ENCODE measurements at regions not wholly inside any gene's neighbourhood (a gene's known extent, or its start where the extent isn't known, plus 50 kb on each side); places are given as distances from the start of the nearest gene placed in this dataset.

DNA sequence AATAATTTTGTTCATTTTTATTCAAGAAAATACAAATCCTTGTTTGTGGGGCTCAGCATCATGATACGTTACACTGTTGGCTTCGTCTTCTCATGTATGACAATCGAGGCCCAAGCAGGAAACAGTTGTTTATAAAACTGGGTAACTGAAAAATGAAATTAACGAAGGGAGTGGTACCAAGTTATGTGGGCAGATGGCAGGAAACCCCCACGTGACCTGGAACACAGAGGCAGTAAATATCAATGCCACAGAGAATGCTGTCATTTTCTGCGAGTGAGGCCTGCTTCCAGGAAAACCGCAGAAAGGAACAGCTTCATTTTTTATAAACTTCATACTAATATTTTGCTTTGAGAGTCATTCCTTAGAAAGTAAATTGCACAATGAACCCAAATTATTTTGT, 201.0 kb upstream of the ADARB2 start:
- peaks cover 6 to 71% (median 52%) of the 10 kb centered on the region in 7 donors for H3K4me1 Mint-ChIP-seq
- H3K4me1 ChIP-seq (ENCODE audit: control insufficient read depth in 2 of 2, insufficient read depth in 2 of 2, low read length in 2 of 2): peaks cover 0 to 25% of the 10 kb centered on the region in 2 donors
- peak overlapping the region; percentile 95 to 100 (median 97) for H3K27ac Mint-ChIP-seq
- DNase-seq (peak in 8 of 9 donors; percentile 55 to 87 (median 80)), ATAC-seq (peak; percentile 77)
- peaks cover 0 to 3% (median 0%) of the 10 kb centered on the region in 5 donors for H3K27me3 Mint-ChIP-seq
- CTCF ChIA-PET: no interaction called here
- H3K9me3 ChIP-seq (ENCODE audit: control insufficient read depth in 2 of 3, low read length in 3 of 3): peaks cover 0 to 4% (median 0%) of the 10 kb centered on the region in 3 experiments
- no peaks in the 10 kb centered on the region for H3K27me3 ChIP-seq (ENCODE audit: control insufficient read depth in 2 of 2, insufficient read depth in 2 of 2, low read length in 2 of 2)
- H3K4me3 ChIP-seq (ENCODE audit: low read length): peak overlapping the region; percentile 32
- peak overlapping the region; percentile 79 for H3K27ac ChIP-seq (ENCODE audit: low read depth, low read length)
- H3K36me3 Mint-ChIP-seq: peaks cover 0 to 4% (median 2%) of the 10 kb centered on the region in 5 donors
- peak overlapping the region; percentile 54 to 89 (median 78) for H3K4me3 Mint-ChIP-seq
- POLR2A ChIA-PET: interaction anchor here (1.0 kb wide), 1 partner anchor 12 kb away, joined by 5 read pairs; no protein-coding TSS in a partner anchor
- no peaks in the 10 kb centered on the region for H3K36me3 ChIP-seq (ENCODE audit: control insufficient read depth in 2 of 3, insufficient read depth in 3 of 3, low read length in 3 of 3)
- H3K9me3 Mint-ChIP-seq: peaks cover 0 to 6% (median 3%) of the 10 kb centered on the region in 11 donors
- intact Hi-C loops (cut with micrococcal nuclease): no loop called here

GRCh38 chr10:1935912-1936311, 198.6 kb upstream of the ADARB2 start:
- Histone ChIP-seq H3K27ac (ENCODE audit: low read depth, low read length) (no peak overlapping the region), H3K36me3 (ENCODE audit: control insufficient read depth in 2 of 3, insufficient read depth in 3 of 3, low read length in 3 of 3) (no peaks in the 10 kb centered on the region), H3K4me1 (ENCODE audit: control insufficient read depth in 2 of 2, insufficient read depth in 2 of 2, low read length in 2 of 2) (peaks cover 0 to 25% of the 10 kb centered on the region in 2 donors), H3K27me3 (ENCODE audit: control insufficient read depth in 2 of 2, insufficient read depth in 2 of 2, low read length in 2 of 2) (no peaks in the 10 kb centered on the region), H3K4me3 (ENCODE audit: low read length) (no peak overlapping the region), H3K9me3 (ENCODE audit: control insufficient read depth in 2 of 3, low read length in 3 of 3) (peaks cover 0 to 4% (median 0%) of the 10 kb centered on the region in 3 experiments)
- Mint-ChIP-seq H3K4me3 (no peak overlapping the region), H3K36me3 (peaks cover 0 to 4% (median 2%) of the 10 kb centered on the region in 5 donors), H3K9me3 (peaks cover 0 to 4% (median 3%) of the 10 kb centered on the region in 11 donors), H3K27me3 (peaks cover 0 to 3% (median 0%) of the 10 kb centered on the region in 5 donors), H3K27ac (peak overlapping the region in 7 of 9 donors; percentile 41 to 95 (median 63)), H3K4me1 (peaks cover 12 to 70% (median 55%) of the 10 kb centered on the region in 7 donors)
- POLR2A ChIA-PET: no interaction called here
- CTCF ChIA-PET: interaction anchor here (0.9 kb wide), 1 partner anchor 12 kb away, joined by 3 read pairs; no protein-coding TSS in a partner anchor
- intact Hi-C loops (cut with micrococcal nuclease): no loop called here
- DNase-seq (no peak), ATAC-seq (no peak)

DNA sequence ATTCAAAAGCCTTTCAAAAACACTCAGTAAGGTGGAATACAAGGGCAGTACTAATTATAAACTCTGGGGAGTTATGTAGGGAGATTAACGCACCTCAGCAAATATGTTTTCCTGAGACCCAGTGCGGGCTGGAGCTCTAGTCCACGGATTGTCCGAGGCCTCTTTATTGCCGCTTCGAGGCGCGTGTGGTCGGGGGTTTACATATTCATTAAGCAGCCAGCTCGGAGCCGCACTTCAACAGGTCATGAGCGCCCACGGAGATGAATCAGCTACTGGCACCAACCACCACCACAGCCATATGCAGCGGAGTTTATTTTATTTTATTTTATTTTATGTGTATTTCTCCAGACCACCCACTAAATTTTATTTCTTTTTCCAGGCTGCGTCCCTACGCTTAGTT, 195.9 kb upstream of the ADARB2 start:
- DNase-seq (no peak), ATAC-seq (no peak)
- Histone ChIP-seq H3K27me3 (ENCODE audit: control insufficient read depth in 2 of 2, insufficient read depth in 2 of 2, low read length in 2 of 2) (no peaks in the 10 kb centered on the region), H3K4me3 (ENCODE audit: low read length) (no peak overlapping the region), H3K27ac (ENCODE audit: low read depth, low read length) (no peak overlapping the region), H3K4me1 (ENCODE audit: control insufficient read depth in 2 of 2, insufficient read depth in 2 of 2, low read length in 2 of 2) (peaks cover 0 to 7% of the 10 kb centered on the region in 2 donors), H3K9me3 (ENCODE audit: control insufficient read depth in 2 of 3, low read length in 3 of 3) (peaks cover 0 to 4% (median 0%) of the 10 kb centered on the region in 3 experiments), H3K36me3 (ENCODE audit: control insufficient read depth in 2 of 3, insufficient read depth in 3 of 3, low read length in 3 of 3) (no peaks in the 10 kb centered on the region)
- H3K27me3 Mint-ChIP-seq: peaks cover 0 to 10% (median 0%) of the 10 kb centered on the region in 5 donors
- intact Hi-C loops (cut with micrococcal nuclease): no loop called here
- H3K4me1 Mint-ChIP-seq: peaks cover 0 to 46% (median 33%) of the 10 kb centered on the region in 7 donors
- H3K36me3 Mint-ChIP-seq: no peaks in the 10 kb centered on the region
- peak overlapping the region in 8 of 10 donors; percentile 60 to 83 (median 70) for H3K4me3 Mint-ChIP-seq
- peaks cover 0 to 4% (median 0%) of the 10 kb centered on the region in 11 donors for H3K9me3 Mint-ChIP-seq
- CTCF ChIA-PET: no interaction called here
- peak overlapping the region in 6 of 9 donors; percentile 46 to 97 (median 88) for H3K27ac Mint-ChIP-seq
- POLR2A ChIA-PET: no interaction called here

DNA sequence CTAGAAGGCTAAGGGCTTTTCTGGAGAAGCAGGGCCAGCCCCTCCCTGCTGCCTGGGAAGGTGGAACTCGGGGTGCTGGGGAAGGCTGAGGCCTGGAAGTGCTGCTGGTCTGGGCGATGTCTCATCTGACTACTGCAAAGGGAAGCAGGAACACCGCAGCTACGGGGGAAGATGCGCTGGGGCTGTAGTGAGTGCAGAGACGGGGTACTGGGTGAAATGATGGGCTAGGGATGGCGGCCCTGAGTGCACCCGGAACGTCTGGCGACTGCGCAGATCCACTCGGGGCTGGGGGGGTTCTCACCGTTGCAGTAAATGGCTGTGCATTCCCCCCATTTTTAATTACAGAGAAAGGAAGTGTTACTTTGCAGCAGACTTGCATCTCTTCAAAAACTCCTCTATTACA, 195.4 kb upstream of the ADARB2 start:
- peaks cover 0 to 44% (median 28%) of the 10 kb centered on the region in 7 donors for H3K4me1 Mint-ChIP-seq
- Histone ChIP-seq H3K27me3 (ENCODE audit: control insufficient read depth in 2 of 2, insufficient read depth in 2 of 2, low read length in 2 of 2) (no peaks in the 10 kb centered on the region), H3K36me3 (ENCODE audit: control insufficient read depth in 2 of 3, insufficient read depth in 3 of 3, low read length in 3 of 3) (no peaks in the 10 kb centered on the region), H3K4me1 (ENCODE audit: control insufficient read depth in 2 of 2, insufficient read depth in 2 of 2, low read length in 2 of 2) (peaks cover 0 to 6% of the 10 kb centered on the region in 2 donors), H3K9me3 (ENCODE audit: control insufficient read depth in 2 of 3, low read length in 3 of 3) (peaks cover 0 to 4% (median 0%) of the 10 kb centered on the region in 3 experiments), H3K27ac (ENCODE audit: low read depth, low read length) (no peak overlapping the region), H3K4me3 (ENCODE audit: low read length) (no peak overlapping the region)
- ATAC-seq (peak; percentile 44), DNase-seq (peak in 3 of 9 donors; percentile 14 to 23 (median 20))
- CTCF ChIA-PET: no interaction called here
- peak overlapping the region; percentile 59 to 83 (median 68) for H3K4me3 Mint-ChIP-seq
- no peaks in the 10 kb centered on the region for H3K36me3 Mint-ChIP-seq
- intact Hi-C loops (cut with micrococcal nuclease): no loop called here
- peak overlapping the region; percentile 28 to 97 (median 85) for H3K27ac Mint-ChIP-seq
- POLR2A ChIA-PET: no interaction called here
- H3K9me3 Mint-ChIP-seq: peaks cover 0 to 4% (median 0%) of the 10 kb centered on the region in 11 donors
- H3K27me3 Mint-ChIP-seq: peaks cover 0 to 10% (median 0%) of the 10 kb centered on the region in 5 donors

GRCh38 chr10:1928606-1929005, 191.3 kb upstream of the ADARB2 start:
- Histone ChIP-seq H3K4me3 (ENCODE audit: low read length) (no peak overlapping the region), H3K36me3 (ENCODE audit: control insufficient read depth in 2 of 3, insufficient read depth in 3 of 3, low read length in 3 of 3) (no peaks in the 10 kb centered on the region), H3K9me3 (ENCODE audit: control insufficient read depth in 2 of 3, low read length in 3 of 3) (no peaks in the 10 kb centered on the region), H3K4me1 (ENCODE audit: control insufficient read depth in 2 of 2, insufficient read depth in 2 of 2, low read length in 2 of 2) (no peaks in the 10 kb centered on the region), H3K27ac (ENCODE audit: low read depth, low read length) (no peak overlapping the region), H3K27me3 (ENCODE audit: control insufficient read depth in 2 of 2, insufficient read depth in 2 of 2, low read length in 2 of 2) (no peaks in the 10 kb centered on the region)
- no peak for ATAC-seq
- ChIA-PET CTCF (no interaction called here), POLR2A (no interaction called here)
- Mint-ChIP-seq H3K4me3 (no peak overlapping the region), H3K27ac (peak overlapping the region in 2 of 9 donors; percentile 3 to 57), H3K27me3 (peaks cover 0 to 7% (median 0%) of the 10 kb centered on the region in 5 donors), H3K4me1 (peaks cover 0 to 24% (median 17%) of the 10 kb centered on the region in 7 donors), H3K9me3 (peaks cover 0 to 2% (median 0%) of the 10 kb centered on the region in 11 donors), H3K36me3 (no peaks in the 10 kb centered on the region)
- intact Hi-C loops (cut with micrococcal nuclease): no loop called here
- DNase-seq: no peak

DNA sequence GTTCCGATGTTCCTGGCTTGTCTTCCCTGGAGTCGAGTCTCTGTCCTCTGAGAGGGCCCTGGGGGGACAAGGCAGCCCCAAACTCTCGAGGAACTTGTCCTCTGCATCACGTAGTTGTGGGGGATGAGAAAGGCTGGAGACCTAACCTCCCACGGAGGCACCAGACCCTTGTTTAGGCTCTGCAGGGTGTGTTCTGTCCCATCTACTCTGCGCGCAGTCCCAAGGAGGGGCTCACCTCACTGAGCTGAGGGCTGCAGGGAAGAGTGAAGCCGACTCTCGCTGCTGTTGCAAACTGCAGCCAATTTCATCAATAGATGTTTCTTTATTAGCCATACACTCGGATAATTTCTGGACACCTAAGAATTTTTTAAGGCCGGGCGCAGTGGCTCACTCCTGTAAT, 186.7 kb upstream of the ADARB2 start:
- ChIA-PET POLR2A (no interaction called here), CTCF (interaction anchor here (0.9 kb wide), 1 partner anchor 11 kb away, joined by 3 read pairs; no protein-coding TSS in a partner anchor)
- ATAC-seq: no peak

More for the DNA sequence above, 186.7 kb upstream of the ADARB2 start:
- Mint-ChIP-seq H3K4me3 (no peak overlapping the region), H3K4me1 (peaks cover 0 to 22% (median 14%) of the 10 kb centered on the region in 7 donors), H3K27me3 (peaks cover 0 to 10% (median 0%) of the 10 kb centered on the region in 5 donors), H3K9me3 (peaks cover 0 to 5% (median 0%) of the 10 kb centered on the region in 11 donors), H3K36me3 (peaks cover 0 to 2% (median 0%) of the 10 kb centered on the region in 5 donors), H3K27ac (peak overlapping the region in 1 of 9 donors; percentile 87)
- no peak for DNase-seq
- no peak overlapping the region for H3K27ac ChIP-seq (ENCODE audit: low read depth, low read length)
- no peaks in the 10 kb centered on the region for H3K36me3 ChIP-seq (ENCODE audit: control insufficient read depth in 2 of 3, insufficient read depth in 3 of 3, low read length in 3 of 3)
- H3K4me1 ChIP-seq (ENCODE audit: control insufficient read depth in 2 of 2, insufficient read depth in 2 of 2, low read length in 2 of 2): peaks cover 0 to 4% of the 10 kb centered on the region in 2 donors
- no peak overlapping the region for H3K4me3 ChIP-seq (ENCODE audit: low read length)
- H3K27me3 ChIP-seq (ENCODE audit: control insufficient read depth in 2 of 2, insufficient read depth in 2 of 2, low read length in 2 of 2): no peaks in the 10 kb centered on the region
- intact Hi-C loops (cut with micrococcal nuclease): no loop called here
- no peaks in the 10 kb centered on the region for H3K9me3 ChIP-seq (ENCODE audit: control insufficient read depth in 2 of 3, low read length in 3 of 3)

All from naive thymus-derived CD4-positive, alpha-beta T cell (primary cell).